HG03108 (cell line): ENCODE measurements at regions not wholly inside any gene's neighbourhood (a gene's known extent, or its start where the extent isn't known, plus 50 kb on each side); places are given as distances from the start of the nearest gene placed in this dataset.
"Not testable (repeated sequence)": the region's sequence is repeated elsewhere in the genome, so short reads cannot be mapped to it uniquely, and the experiment has no call there.

ENCODE experiments used
- ATAC-seq: cut with Tn5 transposase; IDR thresholded peaks from one replicate; pipeline ENCODE4 v1.9.1; 2021; ENCODE audit warnings: moderate library complexity; ENCODE audit not compliant: unreplicated experiment

GRCh38 chr6:121634586-121634985 is 199.1 kb downstream of the GJA1 start:
- not testable (repeated sequence) for ATAC-seq

GRCh38 chr6:121635355-121635754 is 199.9 kb downstream of the GJA1 start:
- ATAC-seq = no peak

- ATAC-seq = not testable (repeated sequence)
Measured at GRCh38 chr6:121636217-121636616, 200.8 kb downstream of the GJA1 start.

GRCh38 chr6:121639021-121639420 is 203.6 kb downstream of the GJA1 start:
- no peak for ATAC-seq

- ATAC-seq = no peak
Measured at GRCh38 chr6:121641158-121641557, 205.7 kb downstream of the GJA1 start.

- ATAC-seq = no peak
Measured at GRCh38 chr6:121645100-121645745, 209.8 kb downstream of the GJA1 start.

- ATAC-seq = no peak
Measured at GRCh38 chr6:121647905-121648304, 212.5 kb downstream of the GJA1 start.

GRCh38 chr6:121649951-121650350 is 214.5 kb downstream of the GJA1 start:
- ATAC-seq = no peak

GRCh38 chr6:121651420-121651819 is 216.0 kb downstream of the GJA1 start:
- ATAC-seq = no peak

- ATAC-seq = no peak
Measured at GRCh38 chr6:121652223-121652622, 216.8 kb downstream of the GJA1 start.

GRCh38 chr6:121652726-121653623 is 217.5 kb downstream of the GJA1 start:
- no peak for ATAC-seq

- ATAC-seq = no peak
Measured at GRCh38 chr6:121653624-121654008, 218.2 kb downstream of the GJA1 start.

- ATAC-seq = no peak
Measured at GRCh38 chr6:121657972-121658371, 222.5 kb downstream of the GJA1 start.

GRCh38 chr6:121660277-121660676 is 224.8 kb downstream of the GJA1 start:
- ATAC-seq = no peak

GRCh38 chr6:121663292-121663810 is 227.9 kb downstream of the GJA1 start:
- no peak for ATAC-seq

- no peak for ATAC-seq
Measured at GRCh38 chr6:121664158-121664557, 228.7 kb downstream of the GJA1 start.

GRCh38 chr6:121666814-121667213 is 231.4 kb downstream of the GJA1 start:
- no peak for ATAC-seq

- ATAC-seq = no peak
Measured at GRCh38 chr6:121668259-121668658, 232.8 kb downstream of the GJA1 start.

- no peak for ATAC-seq
Measured at GRCh38 chr6:121670511-121670910, 235.1 kb downstream of the GJA1 start.

- ATAC-seq = no peak
Measured at GRCh38 chr6:121677571-121677970, 242.1 kb downstream of the GJA1 start.

GRCh38 chr6:121678245-121678644 is 242.8 kb downstream of the GJA1 start:
- no peak for ATAC-seq

GRCh38 chr6:121680058-121680457 is 244.6 kb downstream of the GJA1 start:
- ATAC-seq = no peak
